NCI-H2081 treated with DMSO at 0.1 percent for 48 hours (cell line): ENCODE measurements at regions not wholly inside any gene's neighbourhood (a gene's known extent, or its start where the extent isn't known, plus 50 kb on each side); places are given as distances from the start of the nearest gene placed in this dataset.
"Not testable (repeated sequence)": the region's sequence is repeated elsewhere in the genome, so short reads cannot be mapped to it uniquely, and the experiment has no call there.

Experiments
- DNase-seq: peaks from one replicate; lab custom pipeline; 2025; lab: John Stamatoyannopoulos, UW

DNA sequence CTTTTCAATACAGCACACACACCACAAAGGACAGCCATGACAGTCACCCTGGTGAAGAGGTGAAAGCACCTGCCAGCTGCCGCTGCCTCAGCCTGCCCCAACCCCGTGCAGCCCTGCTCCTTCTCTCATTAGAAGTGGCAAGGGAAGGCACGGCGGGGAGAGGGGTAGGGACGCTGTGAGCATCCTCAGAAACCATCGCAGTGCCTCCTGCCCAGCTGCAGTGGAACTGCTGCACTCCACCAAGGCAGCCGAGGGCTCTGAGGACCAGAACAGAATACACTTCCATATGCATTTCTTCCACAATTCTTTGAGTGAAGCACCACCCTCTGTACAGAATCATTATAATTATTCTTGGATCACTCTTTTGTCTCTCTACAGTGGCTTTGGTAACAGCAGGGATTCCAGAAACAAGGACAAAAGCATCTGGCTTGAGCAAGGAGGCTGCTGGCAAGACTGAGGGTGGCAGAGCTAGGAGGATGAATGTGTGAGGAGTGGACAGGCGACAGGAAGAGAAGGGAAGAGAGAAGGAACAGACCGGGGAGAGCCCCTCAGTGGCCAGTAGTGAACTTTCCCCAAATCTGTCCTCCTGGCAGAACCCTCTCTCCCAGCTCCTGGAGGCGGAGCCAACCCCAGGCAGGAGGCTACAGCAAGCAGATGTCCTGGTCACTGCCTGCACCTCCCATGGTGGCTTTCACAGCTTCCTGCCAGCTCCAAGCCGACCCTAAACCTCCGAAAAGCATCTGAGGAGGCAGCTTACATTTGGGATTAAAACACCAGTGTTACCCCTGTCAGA, 73.2 kb downstream of the MTNR1A start:
- no peak for DNase-seq

- DNase-seq = no peak
Observed at GRCh38 chr4:186475202-186475601, 80.2 kb downstream of the MTNR1A start.

GRCh38 chr4:186473933-186474332, 81.4 kb downstream of the MTNR1A start:
- no peak for DNase-seq

GRCh38 chr4:186472948-186473347, 82.4 kb downstream of the MTNR1A start:
- no peak for DNase-seq

DNA sequence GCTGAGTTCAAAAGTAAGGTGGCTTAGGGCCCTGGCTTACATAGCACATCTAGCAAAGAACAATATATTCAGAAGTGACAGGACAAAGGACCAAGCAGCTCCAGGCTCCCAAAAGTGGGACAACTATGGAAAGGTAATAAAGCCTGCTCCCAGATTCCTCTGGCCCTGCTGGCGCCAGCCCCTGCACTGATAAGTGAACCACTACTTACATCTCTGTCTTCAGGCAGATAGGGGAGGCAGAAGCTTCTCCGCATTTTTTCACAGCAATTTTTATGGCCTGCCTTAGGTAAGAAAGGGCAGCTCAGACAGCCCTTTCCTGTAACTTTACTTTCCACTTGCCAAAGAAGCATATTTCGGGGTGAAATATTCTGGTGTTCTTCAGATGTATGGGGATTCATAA, 83.9 kb downstream of the MTNR1A start:
- DNase-seq = no peak

DNA sequence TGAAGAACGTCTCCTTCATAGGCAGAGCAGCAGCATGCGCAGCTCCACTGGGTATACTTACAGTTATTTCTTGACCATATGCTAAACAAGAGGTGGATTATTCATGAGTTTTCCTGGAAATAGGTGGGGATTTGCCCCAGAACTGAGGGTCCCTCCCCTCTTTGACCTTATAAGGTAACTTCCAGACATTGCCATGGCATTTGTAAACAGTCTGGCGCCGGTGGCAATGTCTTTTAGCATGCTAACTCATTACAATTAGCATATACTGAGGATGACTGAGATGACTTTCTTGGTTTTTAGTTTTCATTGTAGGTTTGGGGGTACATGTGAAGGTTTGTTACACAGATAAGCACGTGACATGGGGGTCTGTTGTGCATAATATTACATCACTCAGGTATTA, 97.3 kb downstream of the MTNR1A start:
- no peak for DNase-seq

GRCh38 chr4:186451982-186452381, 103.4 kb downstream of the MTNR1A start:
- DNase-seq = no peak

- no peak for DNase-seq
Observed at GRCh38 chr4:186449954-186450353, 105.4 kb downstream of the MTNR1A start.

DNA sequence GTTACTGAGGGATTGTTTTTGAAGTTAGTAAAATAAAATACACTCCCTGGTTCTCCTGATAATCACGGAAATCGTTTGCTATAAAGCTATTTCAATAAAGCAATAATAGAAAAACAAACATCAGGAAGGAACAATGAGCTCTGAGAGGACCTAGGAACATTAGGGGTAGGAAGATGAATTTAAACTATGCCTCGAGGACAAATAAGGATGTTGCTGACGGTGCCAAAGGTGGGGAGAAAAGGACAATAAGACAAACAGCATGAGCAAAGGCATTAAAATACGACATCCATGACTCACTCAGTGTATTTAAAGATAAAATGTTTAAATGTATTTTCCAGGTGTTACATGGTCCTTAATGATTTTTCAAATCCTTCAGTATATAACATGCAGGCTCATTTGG, 110.3 kb downstream of the MTNR1A start:
- no peak for DNase-seq

GRCh38 chr4:186441502-186441901, 113.9 kb downstream of the MTNR1A start:
- no peak for DNase-seq

DNA sequence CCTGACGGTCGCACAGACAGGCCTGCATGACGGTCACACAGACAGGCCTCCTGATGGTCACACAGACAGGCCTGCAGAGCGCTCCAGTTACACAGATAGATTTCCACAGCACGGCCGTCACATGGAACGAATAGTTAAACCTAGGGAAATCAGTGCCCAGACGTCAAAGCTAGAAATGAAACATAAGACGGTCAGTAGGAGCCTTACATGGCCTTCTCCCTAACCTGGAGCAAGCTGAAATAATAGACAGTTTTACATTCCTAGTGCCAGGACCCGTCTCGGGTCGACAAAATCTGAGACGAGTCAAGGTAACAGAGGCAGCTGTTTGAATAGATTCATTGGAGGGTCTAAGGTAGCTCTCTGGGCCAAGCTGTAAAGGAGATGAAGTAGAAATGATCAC, 126.9 kb downstream of the MTNR1A start:
- DNase-seq = no peak

GRCh38 chr4:186424745-186425144, 130.6 kb downstream of the MTNR1A start:
- DNase-seq = no peak

DNA sequence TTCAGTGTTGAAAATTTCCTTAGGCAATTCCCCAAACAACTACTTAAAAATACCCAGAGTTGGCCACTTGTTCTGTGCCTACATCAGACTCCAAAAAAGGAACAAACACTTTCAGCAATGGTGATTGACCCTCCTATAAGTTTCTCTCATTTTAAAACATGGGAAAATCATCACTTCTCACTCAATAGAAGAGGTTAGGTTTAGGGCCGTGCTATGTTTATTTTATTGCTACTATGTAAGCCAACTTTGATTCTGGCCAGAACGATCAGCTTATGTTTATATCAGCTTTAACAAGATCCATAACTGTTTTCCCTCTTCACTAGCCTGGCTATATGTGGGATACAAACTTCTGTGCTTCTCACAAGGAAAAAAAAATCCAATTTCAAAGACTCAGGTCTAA, 133.1 kb downstream of the MTNR1A start:
- no peak for DNase-seq

- DNase-seq = no peak
Observed at GRCh38 chr4:186416451-186417060, 138.8 kb downstream of the MTNR1A start.

DNA sequence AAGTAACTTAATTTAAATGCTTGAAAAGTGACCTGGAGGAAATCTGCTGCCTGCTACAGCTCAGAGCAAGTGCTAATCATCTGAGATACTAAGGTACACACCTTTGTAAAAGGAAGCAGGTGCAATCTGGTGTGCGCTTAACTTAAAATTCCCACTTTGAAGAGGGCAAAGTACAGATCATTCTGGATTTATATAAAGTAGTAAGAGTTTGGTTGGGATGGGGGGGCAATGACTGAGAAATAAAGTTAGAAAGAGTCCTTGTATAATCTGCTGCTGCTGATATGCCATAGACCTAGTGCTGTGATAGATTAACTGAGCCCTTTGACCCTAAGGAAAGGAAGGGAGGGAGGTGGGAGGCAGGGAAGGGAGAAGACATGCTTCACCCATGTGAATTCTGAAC, 141.0 kb downstream of the MTNR1A start:
- DNase-seq = no peak

DNA sequence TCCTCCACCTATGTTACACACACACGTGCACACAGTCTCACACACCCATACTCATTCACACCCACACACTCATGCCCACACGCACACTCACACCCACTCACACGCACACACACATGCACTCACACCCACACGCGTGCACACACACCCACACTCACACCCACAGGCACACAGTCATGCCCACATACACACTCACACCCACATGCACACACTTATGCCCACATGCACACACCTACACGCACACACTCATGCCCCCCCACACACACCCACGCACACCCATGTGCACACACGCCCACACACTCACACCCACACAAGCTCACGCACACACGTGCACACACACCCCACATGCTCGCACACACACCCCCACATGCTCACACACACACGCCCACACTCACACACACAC, 140.0 kb downstream of the F11 start:
- no peak for DNase-seq

DNA sequence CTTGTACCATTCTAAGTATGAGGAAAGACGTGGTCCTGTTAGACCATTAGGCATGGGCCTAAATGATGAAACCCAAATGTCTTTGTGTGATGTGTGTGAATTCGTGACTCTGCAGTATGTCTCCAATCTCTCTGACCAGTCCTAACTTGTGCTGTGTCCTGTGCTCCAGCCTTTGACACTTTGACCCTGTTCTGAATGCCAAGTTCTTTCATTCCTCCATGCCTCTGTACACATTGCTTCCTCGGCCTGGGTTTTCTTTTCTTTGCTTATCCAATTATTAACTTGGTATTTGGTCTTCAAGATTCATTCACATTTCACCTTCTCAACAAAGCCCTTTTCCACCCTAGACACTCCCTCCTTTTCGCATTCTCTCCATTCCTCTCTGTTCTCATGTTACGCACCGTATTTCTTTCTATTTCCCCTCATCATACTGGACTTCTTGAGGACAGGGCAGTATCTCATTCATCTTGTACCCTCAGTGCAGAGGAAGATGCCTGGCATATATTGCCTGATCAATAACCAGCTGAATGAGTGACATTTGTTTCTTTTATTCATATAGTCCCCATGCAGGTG, 138.7 kb downstream of the F11 start:
- DNase-seq = no peak

GRCh38 chr4:186400676-186401075, 134.7 kb downstream of the F11 start:
- DNase-seq = no peak

- no peak for DNase-seq
Observed at GRCh38 chr4:186392017-186392416, 126.0 kb downstream of the F11 start.

- not testable (repeated sequence) for DNase-seq
Observed at GRCh38 chr4:186384328-186384727, 118.3 kb downstream of the F11 start.

DNA sequence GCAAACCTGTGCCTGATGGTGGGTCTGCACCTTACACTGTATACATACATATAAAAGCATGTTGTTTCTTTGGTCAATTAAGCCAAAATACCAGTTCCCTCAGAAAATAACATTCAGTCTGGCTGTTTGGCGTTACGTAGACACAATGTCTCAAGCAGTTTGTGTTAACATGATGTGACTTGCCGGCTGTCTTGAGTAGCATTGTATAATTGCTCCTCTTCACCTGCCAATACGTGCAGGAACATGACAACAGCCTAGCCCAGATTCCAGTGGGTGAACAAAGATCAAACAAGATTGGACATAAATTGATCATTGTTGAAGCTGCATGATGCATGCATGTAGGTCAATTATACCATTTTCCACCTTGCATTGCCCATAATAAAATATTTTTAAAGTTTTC, 102.3 kb downstream of the F11 start:
- no peak for DNase-seq

- DNase-seq = no peak
Observed at GRCh38 chr4:186366326-186366725, 100.3 kb downstream of the F11 start.

DNA sequence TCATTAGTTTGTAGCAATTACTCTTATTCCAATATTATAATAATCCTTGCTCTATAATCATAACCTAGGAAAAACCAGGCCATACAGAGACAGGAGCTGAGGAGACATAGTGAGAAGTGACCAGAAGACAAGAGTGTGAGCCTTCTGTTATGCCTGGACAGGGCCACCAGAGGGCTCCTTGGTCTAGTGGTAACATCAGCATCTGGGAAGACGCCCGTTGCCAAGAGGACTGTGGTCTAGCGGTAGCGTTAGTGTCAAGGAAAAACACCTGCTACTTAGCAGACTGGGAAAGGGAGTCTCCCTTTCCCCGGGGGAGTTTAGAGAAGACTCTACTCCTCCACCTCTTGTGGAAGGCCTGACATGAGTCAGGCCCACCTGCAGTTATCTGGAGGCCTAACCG, 97.0 kb downstream of the F11 start:
- DNase-seq = not testable (repeated sequence)

- DNase-seq = no peak
Observed at GRCh38 chr4:186360551-186360950, 94.6 kb downstream of the F11 start.
